Lung (tissue), 11 donors: ENCODE measurements at regions not wholly inside any gene's neighbourhood (a gene's known extent, or its start where the extent isn't known, plus 50 kb on each side); places are given as distances from the start of the nearest gene placed in this dataset.

Experiments
- ATAC-seq: fragments of 200-7000 bp; cut with Tn5 transposase; one replicate; pipeline ENCODE4 v1.9.1; 2020; ENCODE audit warnings: moderate number of reproducible peaks; ENCODE audit not compliant: insufficient read depth, low FRiP score
- DNase-seq, 3 donors: peaks; one replicate each; pipeline ENCODE4 v3.0.0-alpha.2; 2013 to 2017
- H3K27ac ChIP-seq, 2 donors: one replicate each; pipeline ENCODE4 v1.5.1; 2013; ENCODE audit warnings: mild to moderate bottlenecking in 2 of 2, moderate library complexity in 2 of 2, control low read depth in 1 of 2, inconsistent platforms in 1 of 2, low read depth in 1 of 2, low read length in 1 of 2
- H3K27me3 ChIP-seq, 3 donors: one replicate each; pipeline ENCODE4 v1.5.1; 2013; ENCODE audit warnings: low read length in 2 of 3; ENCODE audit not compliant: control insufficient read depth in 3 of 3, insufficient read depth in 3 of 3
- H3K36me3 ChIP-seq, 4 donors: one replicate each; pipeline ENCODE4 v1.5.1; 2013; ENCODE audit warnings: low read length in 4 of 4, mild to moderate bottlenecking in 1 of 4, moderate library complexity in 1 of 4; ENCODE audit not compliant: control insufficient read depth in 4 of 4, insufficient read depth in 4 of 4
- H3K4me1 ChIP-seq, 5 donors: one replicate each; pipeline ENCODE4 v1.5.1; 2013; ENCODE audit warnings: low read length in 5 of 5, mild to moderate bottlenecking in 2 of 5, moderate library complexity in 1 of 5; ENCODE audit not compliant: control insufficient read depth in 5 of 5, insufficient read depth in 5 of 5
- H3K4me3 ChIP-seq: one replicate; pipeline ENCODE4 v1.5.1; 2013; ENCODE audit warnings: mild to moderate bottlenecking, control low read depth, moderate library complexity
- H3K9ac ChIP-seq, 2 donors: one replicate each; pipeline ENCODE4 v1.5.1; 2013; ENCODE audit warnings: low read length in 2 of 2, control low read depth in 1 of 2; ENCODE audit not compliant: insufficient read depth in 1 of 2
- H3K9me3 ChIP-seq, 4 donors: one replicate each; pipeline ENCODE4 v1.5.1; 2013; ENCODE audit warnings: low read length in 3 of 4, mild to moderate bottlenecking in 1 of 4, moderate library complexity in 1 of 4; ENCODE audit not compliant: control insufficient read depth in 4 of 4, insufficient read depth in 3 of 4
- WGBS, 2 donors: extraction: QIAGEN DNeasy Blood & Tissue Kit; methylation state at CpG; one replicate each; pipeline ENCODE4 v1.1.7; 2013; 5-methylcytosine and 5-hydroxymethylcytosine counted together
- TF ChIP-seq, protein P1 (sequence below): IDR thresholded peaks from 2 replicates; pipeline ENCODE4 v1.5.1; 2012; ENCODE audit warnings: mild to moderate bottlenecking; ENCODE audit errors: control extremely low read depth, extremely low read depth
- donor health status: control.
- donor health status: control.
- donor health status: Bipolar disorder and iron deficiency.
- donor health status: healthy.
- donor health status: DM: yes; HTN: yes; CAD: no.

GRCh38 chr3:31422237-31422636 lies 110.5 kb upstream of the STT3B start:
- Histone ChIP-seq H3K4me3 (no peak overlapping the region), H3K9me3 (no peaks in the 10 kb centered on the region), H3K36me3 (no peaks in the 10 kb centered on the region), H3K27me3 (no peaks in the 10 kb centered on the region), H3K4me1 (peaks cover 0 to 2% (median 0%) of the 10 kb centered on the region in 5 donors), H3K27ac (no peak overlapping the region), H3K9ac (no peak overlapping the region)
- DNase-seq (no peak), ATAC-seq (no peak)
- WGBS, 2 donors = 97 to 100% methylated on average over 1 of the region's 1 CpG
- TF ChIP-seq, protein P1, sequence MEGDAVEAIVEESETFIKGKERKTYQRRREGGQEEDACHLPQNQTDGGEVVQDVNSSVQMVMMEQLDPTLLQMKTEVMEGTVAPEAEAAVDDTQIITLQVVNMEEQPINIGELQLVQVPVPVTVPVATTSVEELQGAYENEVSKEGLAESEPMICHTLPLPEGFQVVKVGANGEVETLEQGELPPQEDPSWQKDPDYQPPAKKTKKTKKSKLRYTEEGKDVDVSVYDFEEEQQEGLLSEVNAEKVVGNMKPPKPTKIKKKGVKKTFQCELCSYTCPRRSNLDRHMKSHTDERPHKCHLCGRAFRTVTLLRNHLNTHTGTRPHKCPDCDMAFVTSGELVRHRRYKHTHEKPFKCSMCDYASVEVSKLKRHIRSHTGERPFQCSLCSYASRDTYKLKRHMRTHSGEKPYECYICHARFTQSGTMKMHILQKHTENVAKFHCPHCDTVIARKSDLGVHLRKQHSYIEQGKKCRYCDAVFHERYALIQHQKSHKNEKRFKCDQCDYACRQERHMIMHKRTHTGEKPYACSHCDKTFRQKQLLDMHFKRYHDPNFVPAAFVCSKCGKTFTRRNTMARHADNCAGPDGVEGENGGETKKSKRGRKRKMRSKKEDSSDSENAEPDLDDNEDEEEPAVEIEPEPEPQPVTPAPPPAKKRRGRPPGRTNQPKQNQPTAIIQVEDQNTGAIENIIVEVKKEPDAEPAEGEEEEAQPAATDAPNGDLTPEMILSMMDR = no peak

- ATAC-seq = no peak
- H3K9me3 ChIP-seq = no peaks in the 10 kb centered on the region
- no peak overlapping the region for H3K4me3 ChIP-seq
- TF ChIP-seq, protein P1 = no peak
- no peak overlapping the region for H3K27ac ChIP-seq
- WGBS, 2 donors = 97 to 100% methylated on average over 2 of the region's 2 CpGs
- no peak overlapping the region for H3K9ac ChIP-seq
- no peaks in the 10 kb centered on the region for H3K36me3 ChIP-seq
- H3K27me3 ChIP-seq = no peaks in the 10 kb centered on the region
- no peak for DNase-seq
- H3K4me1 ChIP-seq = peaks cover 0 to 2% (median 0%) of the 10 kb centered on the region in 5 donors
These were observed 109.2 kb upstream of the STT3B start for GRCh38 chr3:31423482-31423881.

DNA sequence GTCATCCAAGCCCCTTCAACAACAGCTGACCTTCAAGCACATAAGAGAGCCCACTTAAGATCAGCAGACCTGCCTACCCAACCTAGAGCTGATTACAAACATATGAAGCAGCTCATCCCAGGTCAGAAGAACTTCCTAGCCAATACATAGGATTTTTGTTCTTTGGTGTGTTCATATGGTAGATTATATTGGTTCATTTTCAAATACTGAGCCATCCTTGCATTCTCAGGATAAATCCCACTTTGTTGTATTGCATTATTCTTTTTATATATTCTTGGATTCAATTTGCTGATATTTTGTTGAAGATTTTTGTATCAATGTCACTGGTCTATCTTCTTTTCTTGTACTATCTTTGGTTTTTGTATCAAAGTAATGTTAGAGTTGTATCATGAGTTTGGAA lies 107.3 kb upstream of the STT3B start:
- Histone ChIP-seq H3K9ac (no peak overlapping the region), H3K27ac (no peak overlapping the region), H3K36me3 (no peaks in the 10 kb centered on the region), H3K27me3 (no peaks in the 10 kb centered on the region), H3K4me3 (no peak overlapping the region), H3K9me3 (no peaks in the 10 kb centered on the region), H3K4me1 (peaks cover 0 to 2% (median 0%) of the 10 kb centered on the region in 5 donors)
- ATAC-seq (no peak), DNase-seq (no peak)
- TF ChIP-seq, protein P1 = no peak

- TF ChIP-seq, protein P1 = no peak
- Histone ChIP-seq H3K27me3 (no peaks in the 10 kb centered on the region), H3K36me3 (no peaks in the 10 kb centered on the region), H3K27ac (no peak overlapping the region), H3K4me3 (no peak overlapping the region), H3K4me1 (peaks cover 0 to 4% (median 0%) of the 10 kb centered on the region in 5 donors), H3K9ac (no peak overlapping the region), H3K9me3 (no peaks in the 10 kb centered on the region)
- WGBS, 2 donors = 84 to 98% methylated on average over 1 of the region's 1 CpG
- DNase-seq (no peak), ATAC-seq (no peak)
These were observed 105.1 kb upstream of the STT3B start for GRCh38 chr3:31427623-31428022.
